GM12875 (cell line): ENCODE measurements at regions not wholly inside any gene's neighbourhood (a gene's known extent, or its start where the extent isn't known, plus 50 kb on each side); places are given as distances from the start of the nearest gene placed in this dataset.
"Not testable (repeated sequence)": the region's sequence is repeated elsewhere in the genome, so short reads cannot be mapped to it uniquely, and the experiment has no call there.

Experiments
- H3K4me3 ChIP-seq: one replicate; pipeline ENCODE4 v1.5.1; 2011; ENCODE audit warnings: low read depth, low read length, control low read depth
- TF ChIP-seq, protein P1 (sequence below): IDR thresholded peaks from 2 replicates; pipeline ENCODE4 v1.5.1; 2011; ENCODE audit warnings: low read depth, mild to moderate bottlenecking, control low read depth, inconsistent platforms, low read length, moderate library complexity, borderline replicate concordance; ENCODE audit not compliant: insufficient read depth

DNA sequence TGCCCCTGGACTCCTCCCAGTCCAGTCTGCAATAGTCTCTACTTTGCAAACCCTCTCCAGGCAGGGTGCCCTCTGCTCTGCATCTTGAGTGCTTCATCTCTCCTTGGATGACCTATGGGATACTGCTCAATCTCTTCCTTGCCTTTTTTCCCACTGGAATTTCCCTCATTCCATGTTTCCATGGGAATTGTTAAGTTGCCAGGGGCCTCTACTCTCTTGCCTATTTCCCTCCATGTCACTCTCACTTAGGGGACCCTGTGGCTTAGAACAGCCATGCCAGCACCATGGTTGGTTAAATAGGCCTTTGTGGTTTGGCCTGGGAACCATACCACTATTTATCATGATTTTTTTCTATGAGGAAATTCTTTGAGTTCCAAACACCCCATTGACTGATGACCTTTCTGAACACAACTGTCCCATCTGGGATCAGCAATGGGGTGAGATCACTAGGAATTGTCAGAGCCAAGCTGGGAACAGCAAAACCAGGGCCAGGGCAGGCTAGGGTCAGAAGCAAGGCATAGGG, 91.4 kb upstream of the RBMS1 start:
- H3K4me3 ChIP-seq: no peak overlapping the region
- TF ChIP-seq, protein P1, sequence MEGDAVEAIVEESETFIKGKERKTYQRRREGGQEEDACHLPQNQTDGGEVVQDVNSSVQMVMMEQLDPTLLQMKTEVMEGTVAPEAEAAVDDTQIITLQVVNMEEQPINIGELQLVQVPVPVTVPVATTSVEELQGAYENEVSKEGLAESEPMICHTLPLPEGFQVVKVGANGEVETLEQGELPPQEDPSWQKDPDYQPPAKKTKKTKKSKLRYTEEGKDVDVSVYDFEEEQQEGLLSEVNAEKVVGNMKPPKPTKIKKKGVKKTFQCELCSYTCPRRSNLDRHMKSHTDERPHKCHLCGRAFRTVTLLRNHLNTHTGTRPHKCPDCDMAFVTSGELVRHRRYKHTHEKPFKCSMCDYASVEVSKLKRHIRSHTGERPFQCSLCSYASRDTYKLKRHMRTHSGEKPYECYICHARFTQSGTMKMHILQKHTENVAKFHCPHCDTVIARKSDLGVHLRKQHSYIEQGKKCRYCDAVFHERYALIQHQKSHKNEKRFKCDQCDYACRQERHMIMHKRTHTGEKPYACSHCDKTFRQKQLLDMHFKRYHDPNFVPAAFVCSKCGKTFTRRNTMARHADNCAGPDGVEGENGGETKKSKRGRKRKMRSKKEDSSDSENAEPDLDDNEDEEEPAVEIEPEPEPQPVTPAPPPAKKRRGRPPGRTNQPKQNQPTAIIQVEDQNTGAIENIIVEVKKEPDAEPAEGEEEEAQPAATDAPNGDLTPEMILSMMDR: no peak

DNA sequence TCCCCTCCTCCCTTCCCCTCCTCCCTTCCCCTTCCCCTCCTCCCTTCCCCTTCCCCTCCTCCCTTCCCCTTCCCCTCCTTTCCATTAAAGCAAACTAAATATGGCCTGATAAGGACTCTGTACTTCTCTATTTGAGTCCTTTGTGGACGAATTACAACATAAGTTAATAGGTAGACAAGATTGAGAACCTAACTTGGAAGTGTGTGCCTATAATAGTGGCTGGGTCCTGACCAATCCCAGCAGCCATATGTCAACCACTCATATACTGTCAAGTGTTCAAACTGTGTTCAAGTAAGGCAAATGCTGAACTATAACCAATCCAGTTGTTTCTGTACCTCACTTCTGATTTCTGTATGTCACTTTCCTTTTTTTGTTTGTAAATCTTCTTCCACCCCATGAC, 97.1 kb upstream of the RBMS1 start:
- TF ChIP-seq, protein P1: no peak

DNA sequence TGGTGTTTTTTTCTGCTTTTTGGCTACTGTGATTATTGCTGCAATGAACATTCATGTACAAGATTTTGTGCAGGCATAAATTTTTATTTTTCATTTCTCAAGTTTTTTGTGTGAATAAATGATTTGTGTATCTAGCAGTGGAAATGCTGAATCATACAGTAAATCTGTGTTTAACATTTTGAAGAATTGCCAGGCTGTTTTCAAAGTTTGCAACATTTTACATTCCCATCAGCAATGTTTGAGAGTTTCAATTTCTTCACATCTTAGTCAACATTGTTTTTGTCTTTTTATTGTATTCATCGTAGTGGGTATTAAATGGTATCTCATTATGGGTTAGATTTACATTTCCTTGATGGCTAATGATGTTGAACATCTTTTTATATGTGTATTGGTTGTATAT, 98.8 kb upstream of the RBMS1 start:
- H3K4me3 ChIP-seq: no peak overlapping the region
- TF ChIP-seq, protein P1: no peak

More for the DNA sequence above, 97.1 kb upstream of the RBMS1 start:
- no peak overlapping the region for H3K4me3 ChIP-seq

DNA sequence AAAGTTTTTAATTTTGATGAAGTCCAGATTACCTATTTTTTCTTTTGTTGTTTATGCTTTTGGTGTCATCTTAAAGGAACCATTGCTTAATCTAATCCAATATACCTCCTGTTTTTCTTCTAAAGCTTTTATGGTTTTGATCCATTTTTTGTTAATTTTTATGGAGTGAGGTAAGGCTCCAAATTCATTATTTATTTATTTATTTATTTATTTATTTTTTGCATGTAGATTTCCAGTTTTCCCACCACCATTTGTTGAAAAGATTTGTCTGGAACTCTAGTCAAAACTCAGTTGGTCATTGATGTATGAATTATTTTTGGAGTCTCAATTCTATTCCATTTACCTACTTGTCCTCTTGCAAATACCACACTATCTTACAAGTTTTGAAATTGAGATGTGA, 99.4 kb upstream of the RBMS1 start:
- TF ChIP-seq, protein P1: no peak
- no peak overlapping the region for H3K4me3 ChIP-seq

DNA sequence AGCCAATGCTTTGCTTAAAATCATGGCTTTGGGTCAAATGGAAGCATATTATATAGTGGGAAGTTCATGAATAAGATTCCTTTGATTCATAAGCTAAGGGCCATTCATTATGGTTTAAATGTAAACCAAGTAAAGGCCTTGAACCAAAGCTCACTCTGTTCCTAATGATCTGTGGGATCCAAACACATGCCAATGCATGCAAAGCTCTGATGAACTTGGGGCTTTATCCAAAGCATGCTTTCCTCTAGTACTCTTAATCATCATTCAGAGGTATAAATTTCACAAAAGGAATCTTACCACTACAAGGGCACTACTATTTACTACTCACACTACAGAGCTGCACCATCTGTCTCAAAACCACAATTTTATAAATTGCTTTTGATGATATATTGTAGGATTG, 102.8 kb upstream of the RBMS1 start:
- TF ChIP-seq, protein P1: no peak
- no peak overlapping the region for H3K4me3 ChIP-seq

DNA sequence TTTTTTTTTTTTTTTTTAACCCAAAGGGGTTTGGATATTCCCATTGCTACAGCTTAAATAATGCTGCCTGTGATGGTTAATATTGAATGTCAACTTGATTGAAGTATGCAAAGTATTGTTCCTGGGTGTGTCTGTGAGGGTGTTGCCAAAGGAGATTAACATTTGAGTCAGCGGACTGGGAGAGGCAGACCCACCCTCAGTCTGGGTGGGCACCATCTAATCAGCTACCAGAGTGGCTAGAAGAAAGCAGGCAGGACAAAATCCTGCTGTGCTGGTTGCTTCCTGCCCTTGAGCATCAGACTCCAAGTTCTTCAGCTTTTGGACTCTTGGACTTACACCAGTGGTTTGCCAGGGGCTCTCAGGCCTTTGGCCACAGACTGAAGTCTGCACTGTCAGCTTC, 106.8 kb upstream of the RBMS1 start:
- H3K4me3 ChIP-seq: not testable (repeated sequence)

DNA sequence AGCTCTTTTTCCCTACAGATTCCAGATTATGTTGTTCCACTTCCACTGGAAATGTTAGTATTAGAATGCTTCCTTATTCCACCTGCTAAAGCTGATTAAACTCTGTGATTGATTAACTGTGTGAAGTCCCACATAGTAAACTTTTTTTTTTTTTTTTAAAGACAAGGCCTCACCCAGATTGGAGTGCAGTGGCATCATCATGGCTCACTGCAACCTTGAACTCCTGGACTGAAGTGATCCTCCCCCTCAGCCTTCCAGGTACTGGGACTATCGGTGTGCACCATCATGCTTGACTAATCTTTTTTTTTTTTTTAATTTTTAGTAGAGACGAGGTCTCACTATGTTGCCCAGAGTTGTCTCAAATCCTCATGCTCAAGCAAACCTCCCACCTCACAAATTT, 108.5 kb upstream of the RBMS1 start:
- no peak overlapping the region for H3K4me3 ChIP-seq
- TF ChIP-seq, protein P1: no peak

DNA sequence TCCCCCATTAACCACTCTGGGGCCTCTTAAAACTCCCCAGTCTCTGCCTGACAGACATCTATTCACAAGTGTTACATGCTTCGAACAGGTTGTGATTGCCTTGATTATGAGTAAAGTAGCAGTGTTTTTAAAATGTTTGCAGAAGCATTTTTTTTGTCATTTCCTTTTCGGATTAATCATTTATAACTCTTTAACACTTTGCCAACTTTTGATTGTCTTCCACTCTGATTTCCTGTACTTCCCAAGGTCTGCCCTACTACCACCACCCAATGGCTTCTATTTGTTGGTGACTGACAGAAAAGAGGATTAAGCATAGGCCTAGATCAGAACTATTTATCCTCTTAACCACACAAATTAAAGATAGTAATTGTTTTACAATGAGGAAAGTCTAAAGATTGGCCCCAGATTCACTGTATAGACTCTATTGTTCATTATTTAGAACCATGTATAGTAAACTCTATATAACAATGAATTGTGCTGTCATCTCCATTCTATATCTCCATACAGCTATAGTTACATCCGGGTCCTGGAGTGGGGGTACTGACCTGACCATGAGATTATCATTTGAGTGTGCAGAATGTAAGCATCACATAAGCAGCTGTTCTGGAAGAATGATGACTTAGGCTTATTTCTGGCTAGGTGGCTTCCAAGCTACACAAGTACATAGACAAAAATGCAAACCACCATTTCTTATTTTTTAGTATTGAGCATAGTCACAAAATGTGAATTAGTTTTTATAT, 110.3 kb upstream of the RBMS1 start:
- TF ChIP-seq, protein P1: no peak

More for the DNA sequence above, 110.3 kb upstream of the RBMS1 start:
- H3K4me3 ChIP-seq: no peak overlapping the region
